GM21786 (cell line): ENCODE measurements at regions not wholly inside any gene's neighbourhood (a gene's known extent, or its start where the extent isn't known, plus 50 kb on each side); places are given as distances from the start of the nearest gene placed in this dataset.

Experiments used
- ATAC-seq: cut with Tn5 transposase; IDR thresholded peaks from one replicate; pipeline ENCODE4 v1.9.1; 2021; ENCODE audit not compliant: unreplicated experiment

DNA sequence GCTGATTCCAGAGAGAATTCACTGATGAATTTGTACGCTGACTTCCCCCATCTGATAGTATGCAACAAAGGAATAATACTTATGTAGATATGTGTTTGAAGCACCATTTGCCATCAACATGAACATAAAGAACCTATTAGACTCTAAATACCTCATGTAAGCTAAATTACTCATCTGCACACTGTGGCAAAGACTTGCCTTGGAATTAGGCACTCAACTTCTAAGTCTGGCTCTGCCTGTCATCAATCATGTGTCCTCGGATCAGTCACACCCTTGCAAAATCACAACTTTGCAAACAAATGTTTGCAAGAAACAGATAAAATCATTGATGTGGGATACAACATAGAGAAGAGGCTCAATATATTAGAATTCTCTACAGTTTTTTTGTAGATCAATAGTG is 169.9 kb upstream of the LDB2 start:
- no peak for ATAC-seq

DNA sequence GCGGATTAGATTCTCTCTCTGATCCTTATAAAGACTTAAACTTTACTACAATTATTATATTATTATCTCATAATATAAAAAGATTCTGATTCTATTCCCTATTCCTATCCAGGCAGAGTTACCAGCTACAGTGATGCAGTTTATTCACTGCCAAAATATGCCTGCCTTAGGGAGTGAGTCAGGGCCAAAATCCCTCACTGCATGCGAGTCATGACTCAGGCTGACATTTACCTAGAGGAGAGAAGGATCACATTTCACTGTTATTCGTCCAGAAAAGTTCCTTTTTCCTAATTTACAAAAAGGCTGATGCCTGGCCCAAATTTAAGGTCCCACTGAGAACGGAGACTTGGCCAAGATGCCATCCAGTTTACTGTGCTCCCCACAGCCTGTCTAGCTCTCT is 168.5 kb upstream of the LDB2 start:
- ATAC-seq, result no peak

DNA sequence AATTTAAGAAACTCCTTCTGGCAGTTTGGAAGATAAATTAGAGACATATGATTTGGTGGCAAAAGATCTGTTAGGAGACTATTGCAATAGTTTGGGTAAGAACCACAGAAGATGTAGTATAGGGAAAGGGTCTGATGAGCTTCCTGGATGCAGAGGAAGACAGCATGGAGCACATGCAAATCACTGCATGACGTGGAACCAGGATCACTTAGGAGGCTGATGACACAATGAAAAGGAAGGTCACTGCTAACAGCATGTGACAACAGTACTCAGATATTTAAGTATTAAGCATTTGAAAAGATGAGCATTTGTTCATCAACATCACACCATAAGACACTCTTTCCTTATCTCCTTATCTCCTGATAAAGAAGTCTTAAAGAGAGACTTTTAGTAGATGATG is 167.8 kb upstream of the LDB2 start:
- no peak for ATAC-seq

DNA sequence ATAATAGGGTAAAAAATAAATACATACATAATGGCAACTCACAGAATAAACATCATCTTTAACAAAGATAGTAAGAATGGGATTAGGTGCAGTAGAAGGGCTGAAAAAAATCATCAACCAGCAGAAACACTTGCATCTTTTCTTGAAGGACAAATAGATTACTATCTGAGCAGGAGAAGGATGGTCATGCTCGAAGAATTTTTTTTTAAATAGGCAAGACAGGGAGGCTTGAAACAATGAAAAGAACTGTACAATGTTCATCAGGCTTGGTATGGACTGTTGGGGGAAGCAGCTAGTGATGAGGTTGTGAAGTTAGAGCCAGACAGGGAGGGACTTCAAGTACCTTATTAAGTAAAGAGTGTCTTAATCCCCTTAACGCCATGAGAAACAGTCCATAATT is 167.4 kb upstream of the LDB2 start:
- ATAC-seq, result no peak

DNA sequence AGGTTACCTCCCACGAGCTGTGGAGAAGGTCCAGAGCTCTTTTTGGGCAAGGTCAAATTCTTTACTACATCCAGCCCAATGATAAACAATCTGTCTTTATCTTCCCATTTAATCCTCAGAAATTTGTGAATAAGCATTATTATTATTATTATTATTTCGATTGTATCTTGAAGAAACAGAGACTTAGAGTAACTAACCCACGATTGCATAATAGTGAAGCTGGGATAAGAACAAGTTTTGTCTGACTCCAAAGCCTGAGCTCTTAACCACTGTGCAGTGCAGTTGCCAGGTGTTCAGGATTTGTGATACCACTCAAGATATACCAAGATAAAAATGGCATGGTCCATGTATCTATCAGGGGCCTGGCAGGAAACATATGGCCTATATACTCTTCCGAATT is 166.5 kb upstream of the LDB2 start:
- no peak for ATAC-seq

DNA sequence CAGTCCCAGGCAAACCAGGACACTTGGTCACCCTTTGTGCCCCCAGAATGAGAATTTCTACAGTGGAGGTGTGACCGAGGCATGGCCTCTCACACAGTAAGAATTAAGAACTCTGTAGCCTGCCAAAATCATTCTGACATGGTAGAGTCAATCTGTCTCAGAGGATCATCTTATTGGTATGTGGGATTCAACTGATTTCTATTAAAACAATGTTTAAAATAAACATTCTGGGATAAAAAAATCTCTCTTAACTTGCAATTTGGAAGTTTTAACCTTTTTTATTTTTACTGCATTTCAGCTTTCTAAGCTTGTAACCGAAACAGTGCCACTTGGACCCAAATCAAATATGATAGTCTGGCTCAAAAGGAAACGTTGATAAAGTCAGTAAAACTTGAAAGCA is 165.4 kb upstream of the LDB2 start:
- no peak for ATAC-seq

DNA sequence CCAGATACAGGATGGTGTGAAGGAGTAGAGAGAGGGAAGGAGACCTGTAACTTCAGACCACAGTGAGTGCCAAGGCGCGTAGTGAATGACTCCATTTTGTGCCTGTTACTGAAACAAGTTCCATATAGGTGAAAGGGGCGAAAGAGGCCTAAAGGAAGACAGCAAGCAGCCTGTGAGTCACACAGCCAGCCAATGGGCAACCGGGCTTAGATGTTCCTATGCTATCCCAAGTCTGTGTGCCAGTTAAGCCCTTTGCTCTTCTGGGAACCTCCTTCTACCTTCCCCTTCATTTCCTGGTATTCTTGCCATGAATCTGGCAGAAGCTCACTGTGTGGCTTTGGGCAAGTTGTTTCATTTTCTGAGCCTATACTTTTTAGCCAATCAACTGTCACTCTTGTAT is 161.8 kb upstream of the LDB2 start:
- ATAC-seq, result no peak

DNA sequence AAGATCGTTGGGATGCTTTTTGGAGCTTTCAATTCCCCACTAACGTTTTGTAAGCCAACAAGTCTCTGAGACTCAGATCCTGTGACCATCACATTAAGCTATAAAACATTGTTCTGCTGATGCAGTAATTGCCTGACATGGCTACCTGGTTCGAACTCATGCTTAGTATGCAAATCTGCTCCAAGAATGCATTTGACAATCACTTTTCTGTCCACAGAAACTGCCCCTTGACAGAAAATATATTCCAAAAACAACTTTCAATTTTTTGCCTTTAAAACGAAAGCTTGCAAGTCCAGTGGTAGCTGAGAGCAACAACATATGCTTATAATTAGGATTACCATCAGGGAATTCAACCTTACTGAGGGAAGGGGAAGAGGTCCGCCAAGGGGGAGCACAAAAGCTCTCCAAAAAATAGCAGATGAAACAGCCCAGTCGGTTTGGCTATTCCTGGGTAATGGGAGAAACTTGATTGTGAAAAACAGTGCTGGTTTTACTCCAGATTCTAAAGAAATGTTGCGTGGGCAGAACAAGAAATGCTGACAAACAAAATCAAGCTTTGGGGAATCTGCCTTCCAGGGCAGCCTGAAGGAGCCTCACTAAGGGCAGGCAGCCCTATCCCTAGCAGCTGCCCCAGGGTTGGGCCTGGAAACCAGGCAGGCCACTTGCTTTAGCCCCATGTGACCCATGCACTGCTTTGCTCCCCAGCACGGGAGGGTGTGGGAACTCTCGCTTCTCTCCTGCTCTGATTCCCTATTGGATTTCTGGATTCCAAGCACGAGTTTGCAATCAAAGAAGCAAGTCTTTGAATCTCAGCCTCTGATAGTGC is 160.7 kb upstream of the LDB2 start:
- no peak for ATAC-seq

DNA sequence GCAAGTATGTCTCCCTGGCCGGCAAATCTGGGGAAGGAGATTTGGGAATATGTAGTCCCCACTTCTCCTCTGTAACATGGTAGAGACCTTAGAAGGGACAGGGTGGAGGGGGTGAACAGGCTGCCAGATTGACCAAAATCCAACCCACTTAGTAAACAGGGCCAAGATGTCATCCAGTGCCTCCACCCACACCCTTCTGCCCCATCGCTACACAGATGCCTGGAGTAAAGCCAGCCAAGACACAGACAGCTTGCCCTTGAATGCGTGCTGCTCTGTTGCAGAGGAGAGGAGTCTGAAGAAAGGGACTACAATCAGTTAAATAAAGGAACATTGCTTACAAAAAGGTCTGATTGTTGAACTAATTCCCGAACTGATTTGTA is 160.1 kb upstream of the LDB2 start:
- no peak for ATAC-seq

DNA sequence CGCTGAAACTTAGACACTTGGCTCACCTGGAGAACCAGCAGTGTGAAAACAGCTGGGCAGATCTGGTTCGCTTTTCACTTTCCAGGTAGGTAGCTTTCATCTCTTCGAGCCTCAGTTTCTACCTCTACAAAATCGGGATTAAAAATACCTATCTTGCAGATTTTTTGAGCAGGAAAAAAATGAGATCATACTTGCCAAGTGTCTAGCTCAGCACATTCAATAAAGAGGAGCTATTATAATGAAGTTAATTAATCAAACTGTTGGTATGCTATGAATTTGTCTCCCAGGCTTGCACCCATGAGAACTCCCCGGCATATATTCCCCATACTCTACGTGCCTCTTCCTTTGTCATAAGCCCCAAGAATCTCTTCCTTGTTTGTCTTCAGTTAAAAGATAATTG is 158.6 kb upstream of the LDB2 start:
- no peak for ATAC-seq

DNA sequence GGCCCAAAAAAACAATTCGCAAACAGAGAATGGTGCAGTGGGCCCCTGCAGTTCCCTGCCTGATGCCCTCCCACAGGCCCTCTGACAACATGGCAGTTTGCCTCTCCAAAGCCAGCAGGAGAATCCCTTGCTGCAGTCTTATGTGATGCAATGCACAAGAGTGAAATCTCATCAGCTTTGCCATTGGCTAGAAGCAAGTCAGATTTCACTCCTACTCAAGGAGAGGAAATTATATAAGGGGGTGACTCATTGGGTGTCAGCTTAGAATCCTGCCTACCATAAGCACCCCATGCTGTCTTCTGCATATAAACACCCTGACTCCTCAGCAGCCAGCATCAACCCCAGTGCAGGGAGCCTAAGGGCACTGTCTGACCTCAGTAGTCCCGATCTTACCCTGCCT is 157.3 kb upstream of the LDB2 start:
- no peak for ATAC-seq

DNA sequence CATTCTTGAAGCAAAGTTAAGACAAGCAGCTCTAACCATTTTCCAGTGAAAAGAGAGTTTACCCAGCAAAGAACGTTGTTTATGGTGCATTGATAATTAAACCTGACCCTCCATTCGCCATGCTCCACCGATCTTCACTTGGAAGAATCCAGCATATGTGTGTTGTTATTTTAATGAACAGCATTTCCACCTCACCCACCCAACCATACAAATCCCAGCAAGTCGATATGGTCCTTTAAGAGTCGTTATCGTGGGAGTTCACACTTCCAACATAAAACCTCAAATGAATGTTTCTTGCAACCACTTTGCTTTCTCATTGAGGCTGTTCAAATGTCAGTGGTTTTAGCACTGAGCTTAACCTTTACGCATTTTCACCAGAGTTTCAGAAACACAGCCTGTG is 147.4 kb upstream of the LDB2 start:
- no peak for ATAC-seq

DNA sequence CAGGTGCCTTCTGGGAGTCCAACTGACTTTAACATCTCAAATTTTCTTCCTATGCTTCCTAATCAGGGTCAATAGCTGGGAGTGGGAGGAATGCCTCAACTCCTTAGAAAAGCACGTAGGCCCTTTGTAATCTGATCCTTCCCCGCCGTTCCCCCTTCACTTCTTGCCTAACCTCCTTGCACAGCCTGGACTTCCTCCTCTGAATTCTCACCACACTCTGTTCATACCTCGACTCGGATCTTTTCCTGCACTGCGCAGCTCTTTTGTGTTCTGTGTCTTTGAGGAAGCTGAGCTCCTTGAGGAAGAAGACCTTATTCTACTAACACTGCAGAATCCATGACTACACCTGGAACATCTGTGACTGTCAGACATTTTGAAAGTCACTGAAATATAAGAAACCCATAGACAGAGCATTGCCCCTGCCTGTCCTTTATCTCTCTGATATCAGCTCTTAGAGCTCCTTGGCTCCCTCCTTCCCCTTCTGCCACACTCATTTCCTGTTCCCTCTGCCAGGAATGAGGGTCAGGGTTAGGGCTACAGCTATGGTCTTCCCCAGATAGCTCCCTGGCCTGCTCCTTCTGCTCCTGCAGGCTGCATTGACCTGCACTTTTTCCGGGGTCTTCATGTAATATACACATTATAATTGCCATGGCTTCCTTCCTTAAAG is 140.2 kb upstream of the LDB2 start:
- no peak for ATAC-seq

DNA sequence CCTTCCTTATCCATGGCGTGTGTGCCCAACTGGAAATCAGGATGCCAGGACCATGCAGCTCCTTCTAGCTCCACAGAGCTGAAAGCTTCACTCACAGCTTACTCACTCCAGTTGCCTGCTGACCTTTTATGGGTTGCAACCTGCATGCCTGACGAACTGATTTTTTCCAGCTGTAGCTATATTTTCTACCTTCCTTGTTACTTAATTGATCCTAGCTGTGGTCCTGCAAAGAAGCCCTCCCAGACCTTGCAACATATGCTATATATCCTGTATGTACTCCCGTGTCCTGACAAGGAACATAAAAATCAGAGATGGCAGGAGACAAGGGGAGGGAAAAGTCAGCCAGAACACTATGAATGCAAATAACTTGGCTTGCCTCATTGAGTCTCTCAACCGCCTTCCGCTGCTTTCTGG is 135.3 kb upstream of the LDB2 start:
- no peak for ATAC-seq

DNA sequence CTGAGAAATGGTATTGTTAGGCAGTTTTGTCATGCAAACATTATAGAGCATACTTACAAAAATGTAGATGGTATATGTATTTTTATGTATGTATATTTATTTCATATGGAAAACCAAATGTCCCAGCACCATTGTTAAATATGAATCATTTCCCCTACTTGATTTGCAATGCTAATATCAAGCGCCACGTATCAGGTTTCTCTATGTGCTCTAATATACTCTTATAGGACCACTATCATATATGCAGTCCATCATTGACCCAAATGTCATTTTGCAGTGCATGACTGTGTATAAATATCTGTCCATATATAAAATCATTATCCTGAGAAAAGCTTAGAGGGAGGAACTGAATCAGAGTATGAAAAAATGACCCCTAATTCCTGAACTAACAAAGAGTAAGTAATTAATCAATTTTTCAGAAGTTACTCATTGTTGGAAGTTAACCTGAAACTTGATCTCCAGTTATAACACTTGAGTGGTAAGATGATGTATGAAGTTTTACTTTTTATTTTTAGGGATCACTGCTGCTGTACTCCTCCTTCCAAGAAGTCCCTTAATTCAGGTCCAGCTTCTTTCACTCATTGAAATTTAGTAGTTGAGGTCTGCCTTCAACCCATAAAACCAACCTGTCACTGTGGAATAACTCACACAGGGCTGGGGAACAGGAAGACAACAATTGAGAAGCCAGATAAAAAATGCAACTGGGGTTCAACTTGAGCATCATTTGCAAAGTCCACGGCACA is 134.8 kb upstream of the LDB2 start:
- no peak for ATAC-seq

DNA sequence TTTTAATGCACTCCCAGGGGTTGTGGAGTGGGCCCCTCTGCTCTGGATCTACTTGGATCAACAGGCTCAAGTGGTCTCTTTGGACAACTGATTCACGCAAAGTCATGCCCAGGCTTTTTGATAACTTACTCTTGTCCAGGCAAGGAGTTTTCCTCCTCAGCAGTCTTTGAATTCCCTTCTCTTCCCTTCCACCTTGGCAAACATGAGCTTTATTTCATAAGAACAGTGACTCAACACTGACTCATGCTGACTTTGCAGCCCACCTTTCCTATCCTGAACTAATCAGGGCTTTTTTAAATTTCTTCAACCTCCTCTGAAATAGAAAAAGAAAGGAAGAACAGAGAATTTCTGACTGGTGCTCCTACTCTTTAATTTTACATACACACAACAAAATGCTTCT is 132.1 kb upstream of the LDB2 start:
- no peak for ATAC-seq

DNA sequence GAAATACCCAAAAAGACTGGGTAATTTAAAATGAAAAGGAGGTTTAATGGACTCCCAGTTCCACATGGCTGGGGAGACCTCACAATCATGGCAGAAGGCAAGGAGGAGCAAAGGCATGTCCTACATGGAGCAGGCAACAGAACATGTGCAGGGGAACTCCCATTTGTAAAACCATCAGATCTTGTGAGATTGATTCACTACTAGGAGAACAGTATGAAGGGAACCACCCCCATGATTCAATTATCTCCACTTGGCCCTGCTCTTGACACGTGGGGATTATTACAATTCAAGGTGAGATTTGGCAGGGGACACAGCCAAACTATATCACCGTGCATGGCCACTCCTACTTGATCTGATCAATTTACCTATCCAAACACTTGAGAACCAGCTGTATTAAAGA is 131.5 kb upstream of the LDB2 start:
- no peak for ATAC-seq

DNA sequence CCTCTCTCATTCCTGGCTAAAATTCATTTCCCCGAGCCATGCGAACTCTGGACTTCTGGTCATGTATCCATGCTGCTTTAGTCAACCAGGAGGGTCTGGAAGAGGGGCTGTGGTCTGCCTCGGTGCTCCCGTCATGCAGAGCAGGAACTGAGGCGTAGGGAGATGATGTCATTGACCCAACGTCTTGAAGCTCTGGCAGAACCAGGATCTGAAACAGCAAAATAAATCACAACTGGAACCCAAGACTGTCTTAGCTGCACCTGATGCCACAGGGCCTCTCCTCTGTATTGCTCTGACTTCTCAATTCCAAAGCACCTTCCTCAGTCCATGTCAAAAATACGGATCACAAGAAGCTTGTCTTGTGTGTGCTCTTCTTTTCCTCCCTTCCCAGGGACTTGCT is 131.0 kb upstream of the LDB2 start:
- ATAC-seq, result no peak

DNA sequence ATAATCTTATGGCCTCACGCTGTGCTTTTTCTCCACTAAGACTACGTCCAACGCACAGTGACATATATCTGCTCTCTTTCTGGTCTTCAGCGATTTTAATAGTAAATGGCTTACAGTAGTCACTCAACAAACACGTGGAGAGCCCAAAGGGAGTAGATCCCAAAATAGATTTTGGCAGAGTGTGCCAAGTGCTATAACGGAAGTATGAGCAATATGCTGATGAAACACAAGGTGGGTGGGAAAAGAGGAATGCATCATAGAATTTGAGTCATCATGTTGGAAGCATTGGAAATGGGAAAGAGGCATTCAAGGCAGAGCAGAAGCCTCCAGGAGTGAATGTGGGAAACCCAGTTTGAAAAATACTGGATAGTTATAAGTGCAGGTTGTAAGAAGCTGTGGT is 129.1 kb upstream of the LDB2 start:
- ATAC-seq, result no peak

DNA sequence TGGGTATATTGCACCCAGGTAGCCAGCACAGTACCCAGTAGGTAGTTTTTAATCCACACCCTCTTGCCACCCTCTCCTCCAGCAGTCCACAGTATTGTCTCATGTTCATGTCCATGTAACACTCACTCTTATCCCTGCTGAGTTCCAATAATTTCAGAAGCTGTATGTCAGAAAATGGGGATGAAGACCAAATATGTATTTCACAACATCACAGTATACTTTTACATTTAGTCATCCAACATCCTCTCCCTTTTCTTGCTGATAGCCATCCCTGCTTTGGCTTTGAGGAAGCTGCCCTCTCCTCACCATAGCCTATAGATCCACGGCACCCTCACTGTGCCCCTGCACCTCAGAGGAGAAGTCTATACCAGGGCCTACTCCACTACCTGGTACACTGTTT is 126.0 kb upstream of the LDB2 start:
- ATAC-seq, result no peak

DNA sequence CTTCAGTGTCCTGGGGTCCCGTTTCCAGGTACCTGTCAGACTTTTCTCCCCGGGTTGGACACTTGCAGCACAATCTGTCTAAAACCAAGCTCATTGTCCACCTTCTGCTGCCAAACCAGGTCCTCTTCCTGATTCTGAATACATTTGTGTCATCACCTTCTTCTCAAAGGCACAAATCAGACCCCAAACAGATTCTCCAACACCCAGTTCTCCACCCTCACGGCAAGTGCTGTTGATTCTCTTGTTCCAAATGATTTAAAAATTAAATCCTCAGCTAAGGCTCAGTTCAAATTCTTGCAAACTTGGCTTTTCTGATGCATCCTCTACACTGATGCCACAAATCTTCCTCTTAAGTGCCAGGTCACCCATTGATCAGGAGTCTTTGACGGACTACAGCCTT is 122.5 kb upstream of the LDB2 start:
- no peak for ATAC-seq

DNA sequence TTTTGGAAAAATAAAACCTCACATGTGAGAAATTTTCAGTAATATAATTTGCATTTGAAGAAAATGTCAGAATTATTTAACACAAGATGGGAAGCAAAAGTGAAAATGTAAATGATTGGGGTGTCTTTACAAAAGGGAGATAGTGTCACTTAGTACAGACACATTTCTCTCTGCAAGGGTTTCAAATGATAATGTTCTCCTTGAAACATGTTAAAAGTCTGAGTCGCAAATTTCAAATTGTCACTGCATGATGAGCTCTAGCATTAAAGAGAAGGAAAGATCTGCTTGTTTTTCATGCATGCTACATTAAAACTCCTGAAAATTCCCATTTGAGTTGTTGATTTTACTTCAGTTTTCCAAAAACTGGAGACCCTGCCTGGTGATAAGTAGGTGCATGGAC is 122.0 kb upstream of the LDB2 start:
- no peak for ATAC-seq
